GM04504 (cell line): ENCODE measurements at regions not wholly inside any gene's neighbourhood (a gene's known extent, or its start where the extent isn't known, plus 50 kb on each side); places are given as distances from the start of the nearest gene placed in this dataset.
"Not testable (repeated sequence)": the region's sequence is repeated elsewhere in the genome, so short reads cannot be mapped to it uniquely, and the experiment has no call there.

Experiments used
- DNase-seq: peaks from one replicate; pipeline ENCODE4 v3.0.0-alpha.2; 2012; ENCODE audit warnings: low read depth

- DNase-seq = no peak
Observed at GRCh38 chr6:168177103-168177891, 98.3 kb upstream of the FRMD1 start.

GRCh38 chr6:168171673-168172353, 92.8 kb upstream of the FRMD1 start:
- DNase-seq = no peak

DNA sequence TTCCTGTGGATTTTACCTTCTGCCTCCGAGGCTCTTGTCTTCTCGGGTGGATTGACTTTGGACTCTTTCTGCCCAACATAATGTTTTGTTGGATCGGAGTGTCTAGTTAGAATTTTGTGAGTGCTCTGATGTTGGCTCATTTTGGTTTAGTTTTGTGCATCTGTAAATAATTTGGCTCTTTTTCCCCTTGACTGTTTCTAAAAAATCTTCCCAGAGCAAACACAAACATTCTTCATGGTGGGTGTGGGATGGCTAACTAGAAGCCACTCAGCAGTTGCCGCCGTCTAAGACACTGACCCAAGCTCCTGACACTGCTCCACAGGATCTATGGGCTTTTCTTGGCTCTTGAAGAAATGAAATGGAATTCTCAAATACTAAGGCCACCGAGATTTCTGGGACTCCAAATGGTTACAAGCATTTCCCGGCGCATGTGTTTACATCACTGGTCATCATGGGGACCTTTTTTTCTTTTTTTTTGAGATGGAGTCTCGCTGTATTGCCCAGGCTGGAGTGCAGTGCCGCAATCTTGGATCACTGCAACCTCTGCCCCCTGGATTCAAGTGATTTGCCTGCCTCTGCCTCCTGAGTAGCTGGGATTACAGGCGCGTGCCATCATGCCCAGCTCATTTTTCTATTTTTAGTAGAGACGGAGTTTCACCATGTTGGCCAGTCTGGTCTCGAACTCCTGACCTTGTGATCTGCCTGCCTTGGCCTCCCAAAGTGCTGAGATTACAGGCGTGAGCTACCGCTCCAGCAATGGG, 92.0 kb upstream of the FRMD1 start:
- no peak for DNase-seq

DNA sequence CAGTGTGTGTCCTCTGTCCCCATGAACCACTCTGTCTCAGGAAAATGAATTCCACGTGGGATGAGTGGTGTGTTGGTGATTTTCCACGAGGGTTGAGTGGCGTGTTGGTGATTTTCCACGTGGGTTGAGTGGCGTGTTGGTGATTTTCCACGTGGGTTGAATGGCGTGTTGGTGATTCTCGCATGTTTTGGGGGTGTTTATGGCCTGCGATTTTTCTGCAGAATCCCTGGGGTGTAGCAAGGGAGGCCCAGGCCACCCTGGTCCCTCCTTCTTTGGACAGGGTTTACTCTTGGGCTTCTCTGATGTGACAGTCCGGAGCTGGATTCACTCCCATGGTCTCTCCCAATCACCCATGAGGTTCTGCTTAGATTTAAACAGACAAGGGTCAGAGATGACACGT, 90.6 kb upstream of the FRMD1 start:
- no peak for DNase-seq

DNA sequence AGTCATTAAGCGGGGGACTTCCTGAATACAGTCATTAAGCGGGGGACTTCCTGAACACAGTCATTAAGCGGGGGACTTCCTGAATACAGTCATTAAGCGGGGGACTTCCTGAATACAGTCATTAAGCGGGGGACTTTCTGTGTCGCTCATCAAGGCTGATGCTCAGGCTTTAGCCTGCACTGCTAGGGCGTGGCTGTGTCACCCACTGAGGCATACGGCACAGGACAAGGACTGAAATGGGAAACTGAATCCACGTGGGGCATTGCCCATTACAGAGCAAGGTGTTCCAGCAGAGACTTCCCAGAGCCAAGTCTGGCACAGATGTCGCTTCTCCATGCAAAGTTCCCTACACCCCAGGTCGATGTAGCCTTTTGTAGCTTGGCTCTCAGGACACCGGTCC, 89.9 kb upstream of the FRMD1 start:
- DNase-seq = not testable (repeated sequence)

- not testable (repeated sequence) for DNase-seq
Observed at GRCh38 chr6:168168330-168168729, 89.3 kb upstream of the FRMD1 start.

- DNase-seq = no peak
Observed at GRCh38 chr6:168167431-168168315, 88.7 kb upstream of the FRMD1 start.

- DNase-seq = no peak
Observed at GRCh38 chr6:168166627-168167026, 87.6 kb upstream of the FRMD1 start.

DNA sequence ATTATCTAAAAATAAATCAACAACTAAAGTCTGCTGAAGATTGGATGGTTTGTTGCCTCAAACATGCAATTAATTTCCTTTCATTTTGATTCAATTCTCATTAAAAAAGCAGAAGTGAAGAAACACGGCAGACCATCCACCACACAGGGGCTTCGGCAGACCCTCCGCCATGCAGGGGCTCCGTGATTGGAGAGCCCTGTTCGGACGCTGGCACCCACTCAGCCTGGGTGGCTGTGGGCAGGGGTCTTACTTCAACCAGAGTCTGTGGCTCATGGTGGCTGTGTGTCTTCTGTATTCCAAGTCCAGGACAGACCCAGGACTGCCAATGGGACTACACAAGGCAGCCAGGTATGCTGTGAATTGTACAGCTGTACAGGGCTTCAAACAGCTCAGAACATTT, 86.9 kb upstream of the FRMD1 start:
- no peak for DNase-seq

- DNase-seq = peak; percentile 78
Observed at GRCh38 chr6:168165373-168165772, 86.4 kb upstream of the FRMD1 start.

DNA sequence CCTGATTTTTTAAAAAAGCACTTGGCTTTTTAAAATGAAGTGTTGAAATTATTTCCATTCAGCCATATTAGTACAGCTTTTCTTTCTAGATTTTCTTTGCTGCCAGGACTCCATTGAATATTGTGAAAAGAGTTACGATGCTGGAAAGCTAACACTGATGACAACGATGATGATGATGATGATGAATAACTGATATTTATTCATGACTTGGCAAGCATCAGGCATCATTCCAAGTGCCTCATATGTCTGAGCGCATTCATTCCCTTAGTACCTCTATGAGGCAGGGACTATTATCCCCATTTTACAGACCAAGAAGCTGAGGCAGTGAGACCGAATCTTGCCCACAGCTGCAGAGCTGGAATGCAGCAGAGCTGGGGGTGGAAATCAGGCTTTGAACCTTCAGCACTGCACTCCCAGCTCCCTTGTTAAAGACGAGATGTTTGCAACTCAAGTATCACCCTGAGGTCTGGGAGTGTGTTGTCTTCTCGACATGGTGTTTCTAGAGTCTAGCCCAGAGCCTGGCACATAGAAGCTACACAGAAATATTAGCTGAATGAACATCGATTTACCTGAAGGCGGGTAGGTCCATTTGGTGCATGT, 85.5 kb upstream of the FRMD1 start:
- DNase-seq = no peak

GRCh38 chr6:168163096-168163731, 84.2 kb upstream of the FRMD1 start:
- no peak for DNase-seq

GRCh38 chr6:168162366-168162765, 83.4 kb upstream of the FRMD1 start:
- DNase-seq = no peak

- no peak for DNase-seq
Observed at GRCh38 chr6:168161371-168161750, 82.3 kb upstream of the FRMD1 start.

GRCh38 chr6:168160506-168161370, 81.7 kb upstream of the FRMD1 start:
- DNase-seq = no peak

- DNase-seq = no peak
Observed at GRCh38 chr6:168159506-168159905, 80.5 kb upstream of the FRMD1 start.

- DNase-seq = no peak
Observed at GRCh38 chr6:168158980-168159349, 80.0 kb upstream of the FRMD1 start.

- DNase-seq = peak; percentile 24
Observed at GRCh38 chr6:168158213-168158979, 79.4 kb upstream of the FRMD1 start.
